ENCODE measurements at regions not wholly inside any gene's neighbourhood (a gene's known extent, or its start where the extent isn't known, plus 50 kb on each side); places are given as distances from the start of the nearest gene placed in this dataset.
"Not testable (repeated sequence)": the region's sequence is repeated elsewhere in the genome, so short reads cannot be mapped to it uniquely, and the experiment has no call there.

GRCh38 chrX:3785822-3786221 is 72.4 kb upstream of the PRKX start:
- TF ChIP-seq TARDBP (IDR thresholded peaks at IDR 0.05); SP1 (IDR thresholded peaks at IDR 0.05); SUZ12 (IDR thresholded peaks at IDR 0.05); ELF4 (IDR thresholded peaks at IDR 0.05); LEF1 (IDR thresholded peaks at IDR 0.05; ENCODE audit: borderline replicate concordance); FOXM1 (IDR thresholded peaks at IDR 0.05; ENCODE audit: borderline replicate concordance); ARNT (IDR thresholded peaks at IDR 0.05); ZNF384 (IDR thresholded peaks at IDR 0.05); FOXK2 (IDR thresholded peaks at IDR 0.05); FOXA1 (IDR thresholded peaks at IDR 0.05): not testable (repeated sequence)
